Non-pigmented ciliary epithelial cell (primary cell): ENCODE measurements at regions not wholly inside any gene's neighbourhood (a gene's known extent, or its start where the extent isn't known, plus 50 kb on each side); places are given as distances from the start of the nearest gene placed in this dataset.

Experiments
- DNase-seq: peaks from one replicate; pipeline ENCODE4 v3.0.0-alpha.2; 2010; ENCODE audit warnings: low read depth

DNA sequence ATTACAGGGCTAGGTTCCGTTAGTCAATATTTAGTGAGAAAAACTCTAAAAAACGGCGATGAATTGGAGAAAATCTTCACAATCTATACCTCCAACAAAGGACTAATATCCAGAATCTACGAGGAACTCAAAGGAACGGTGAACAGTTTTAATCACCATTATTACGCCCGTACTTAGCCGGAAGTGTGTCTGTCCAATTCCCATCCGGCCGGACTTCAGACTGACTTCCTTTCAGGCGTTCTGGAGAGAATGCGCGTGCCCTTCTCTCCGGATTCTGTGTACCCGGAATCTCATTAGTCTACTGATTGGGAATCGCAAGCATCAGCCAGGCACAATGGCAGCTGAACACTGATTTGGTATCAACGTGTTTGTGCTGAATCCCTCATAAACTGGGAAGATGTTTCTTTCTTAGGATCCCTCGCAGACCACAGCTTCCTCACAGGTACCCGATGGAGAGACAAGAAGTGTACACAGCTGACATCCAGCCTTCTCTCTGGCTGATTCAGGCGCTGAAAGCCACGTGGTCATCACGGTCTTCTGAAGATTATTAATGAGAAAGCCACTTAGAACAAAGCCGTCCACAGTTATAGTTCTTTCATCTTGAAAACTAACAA lies 239.9 kb downstream of the ZNF516 start:
- DNase-seq: no peak

DNA sequence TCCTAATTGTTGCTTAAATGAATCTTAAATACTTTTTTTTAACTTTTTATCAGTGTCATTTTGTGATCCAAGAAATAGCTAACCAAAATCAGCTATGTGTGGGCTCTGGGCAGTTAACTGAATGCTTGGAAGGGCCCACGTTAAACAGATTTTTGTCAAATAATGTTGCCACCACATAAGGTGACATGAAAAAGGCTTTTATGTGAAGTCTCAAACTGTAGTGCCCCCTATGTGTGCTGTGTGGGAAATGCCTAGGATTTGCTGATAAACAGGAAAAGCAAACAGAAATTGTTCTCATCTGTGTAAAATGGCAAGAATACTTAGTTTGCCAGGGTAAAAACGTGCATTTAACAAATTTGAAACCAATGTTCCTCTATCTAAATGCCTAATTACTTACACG lies 242.2 kb downstream of the ZNF516 start:
- no peak for DNase-seq

DNA sequence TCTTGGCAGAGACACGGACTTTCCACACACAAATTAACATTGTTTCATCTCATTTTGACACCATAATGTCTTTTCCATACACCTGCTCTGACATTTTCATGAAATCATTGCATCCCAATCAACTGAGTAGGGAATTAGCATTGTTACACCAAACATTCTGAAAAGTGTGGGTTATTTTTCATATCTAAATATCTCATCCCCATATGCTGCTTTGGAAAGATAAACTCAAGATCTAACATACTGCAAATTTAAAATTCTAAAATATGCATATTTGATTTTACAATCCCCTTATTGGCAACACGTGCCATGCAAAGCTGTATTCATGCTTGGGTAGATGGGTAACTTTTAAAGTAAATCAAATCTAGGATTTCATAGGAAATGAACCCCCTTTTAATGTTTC lies 242.9 kb downstream of the ZNF516 start:
- DNase-seq: no peak

DNA sequence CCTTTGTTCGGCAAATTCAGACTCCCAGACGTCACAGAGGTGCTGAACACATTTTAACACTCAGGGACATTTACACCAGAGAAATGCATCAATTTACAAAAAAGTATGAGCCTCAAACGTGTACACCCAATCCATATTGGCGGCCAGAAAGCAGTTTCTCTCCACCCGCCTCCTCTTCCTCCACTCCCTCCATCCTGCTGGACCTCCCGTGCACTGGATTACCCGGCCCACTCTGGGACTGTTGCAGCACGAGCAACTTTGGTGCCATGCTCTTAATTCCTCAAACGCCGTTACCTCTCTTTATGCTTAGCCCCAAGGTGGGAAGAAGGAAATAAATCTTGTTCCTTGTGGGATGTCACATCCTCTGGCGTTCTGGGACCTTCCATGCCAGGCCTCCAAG lies 243.4 kb downstream of the ZNF516 start:
- DNase-seq: no peak

DNA sequence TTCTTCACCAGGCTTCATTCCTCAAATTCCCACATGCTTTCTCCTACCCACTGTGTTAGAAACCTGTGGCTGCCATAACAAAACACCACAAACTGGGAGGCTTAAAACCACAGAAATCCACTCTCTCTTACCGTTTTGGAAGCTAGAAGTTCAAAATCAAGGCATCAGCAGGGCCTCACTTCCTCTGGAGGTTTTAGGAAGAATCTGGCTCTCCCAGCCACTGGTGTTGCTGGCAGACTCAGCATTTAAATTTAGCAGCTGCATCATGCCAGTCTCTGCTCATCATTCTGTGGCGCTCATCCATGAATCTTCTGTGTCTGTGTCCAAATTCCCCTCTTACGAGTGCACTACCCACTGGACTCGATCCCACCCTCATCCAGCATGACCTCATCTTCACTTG lies 248.5 kb downstream of the ZNF516 start:
- no peak for DNase-seq

DNA sequence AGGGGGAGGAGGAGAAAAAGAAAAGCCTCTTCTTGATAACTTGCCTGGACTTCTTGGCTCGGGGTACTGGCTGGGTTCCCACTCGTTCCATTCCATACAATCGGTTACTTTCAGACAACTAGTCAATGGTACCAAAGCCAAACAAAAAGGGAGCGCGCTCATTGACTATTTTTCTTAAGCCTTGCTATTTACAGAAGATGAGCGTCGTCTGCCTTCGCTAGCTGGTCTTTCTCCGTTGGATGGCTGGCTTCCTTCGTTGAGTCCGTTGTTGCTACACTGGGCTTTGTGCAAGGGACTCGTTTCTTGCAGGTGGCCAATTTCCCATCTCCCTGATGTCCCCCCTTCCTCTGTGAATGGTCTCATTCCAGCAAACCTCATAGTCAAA lies 260.4 kb downstream of the ZNF516 start:
- DNase-seq: no peak

DNA sequence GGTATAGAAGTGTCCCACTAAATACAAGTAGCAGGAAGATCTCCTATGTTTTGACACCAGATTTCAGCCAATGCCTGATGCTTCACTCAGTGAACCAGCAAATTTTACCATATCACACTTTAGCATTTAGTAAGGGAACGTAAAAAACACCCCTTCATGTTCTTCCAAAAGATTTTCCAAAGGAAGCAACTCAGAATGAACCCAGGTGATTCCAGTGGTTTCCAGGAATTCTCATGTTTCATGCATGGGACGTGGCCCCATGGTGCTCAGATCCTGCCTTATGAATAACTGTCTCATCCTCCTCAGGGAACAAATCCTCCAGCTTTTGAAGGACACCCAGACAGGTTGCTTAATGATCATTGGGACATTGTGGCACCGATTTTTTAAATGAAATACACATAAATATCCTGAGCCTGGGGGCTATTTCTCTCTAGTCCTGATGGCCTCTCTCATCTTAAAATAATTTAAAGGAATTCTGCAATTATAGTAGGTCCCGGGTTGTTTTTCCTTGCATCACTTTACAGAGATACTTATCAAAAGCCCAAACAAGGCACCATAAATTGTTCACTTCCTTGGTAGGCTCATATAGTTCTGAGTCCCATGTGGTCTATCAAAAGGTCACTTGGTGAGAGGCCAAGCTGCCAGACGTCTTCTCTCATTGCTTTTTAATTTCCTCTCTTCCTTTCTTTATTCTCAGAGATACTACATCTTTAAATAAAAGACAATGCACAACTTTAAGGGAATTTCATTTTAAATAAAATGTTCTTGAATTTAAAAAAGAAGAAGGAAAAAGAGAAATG lies 261.0 kb downstream of the ZNF516 start:
- DNase-seq: no peak

DNA sequence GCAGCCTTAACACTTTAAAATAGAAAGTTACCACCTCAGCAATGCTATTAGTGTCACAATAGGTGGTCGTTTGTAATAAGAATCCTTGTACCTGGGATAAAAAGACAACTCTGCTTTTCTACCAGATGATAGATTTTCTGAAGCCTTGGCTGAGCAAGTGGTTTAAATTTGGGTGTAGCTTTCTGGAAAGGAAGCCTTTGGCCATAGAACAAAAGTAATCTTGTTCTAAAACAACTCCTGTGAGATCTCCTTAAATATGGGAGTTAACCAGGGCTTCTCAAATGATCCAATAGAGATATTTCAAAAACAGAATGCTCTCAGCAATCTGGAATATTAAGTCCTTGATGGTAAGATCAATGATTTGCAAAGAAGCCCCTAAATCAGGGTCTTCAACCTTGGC lies 261.6 kb downstream of the ZNF516 start:
- DNase-seq: no peak

DNA sequence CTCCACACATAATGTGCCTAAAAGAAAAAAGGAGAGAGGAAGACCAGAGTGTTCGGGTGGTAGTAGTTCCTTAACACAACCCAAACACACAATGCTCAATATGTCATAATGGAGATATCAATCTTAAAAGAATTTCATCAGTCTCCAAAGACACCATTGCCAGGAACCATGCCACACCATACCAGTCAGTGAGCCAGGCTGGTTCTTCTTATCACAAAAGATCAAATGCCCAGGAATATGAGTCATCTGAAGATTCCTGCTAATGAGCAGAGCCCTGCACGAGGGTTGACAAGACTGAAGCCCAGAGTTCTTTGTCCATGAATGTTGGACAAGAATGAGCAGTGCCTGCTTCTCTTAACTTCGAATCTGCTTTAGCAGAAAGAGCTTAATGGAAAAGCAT lies 262.3 kb downstream of the ZNF516 start:
- DNase-seq: no peak

DNA sequence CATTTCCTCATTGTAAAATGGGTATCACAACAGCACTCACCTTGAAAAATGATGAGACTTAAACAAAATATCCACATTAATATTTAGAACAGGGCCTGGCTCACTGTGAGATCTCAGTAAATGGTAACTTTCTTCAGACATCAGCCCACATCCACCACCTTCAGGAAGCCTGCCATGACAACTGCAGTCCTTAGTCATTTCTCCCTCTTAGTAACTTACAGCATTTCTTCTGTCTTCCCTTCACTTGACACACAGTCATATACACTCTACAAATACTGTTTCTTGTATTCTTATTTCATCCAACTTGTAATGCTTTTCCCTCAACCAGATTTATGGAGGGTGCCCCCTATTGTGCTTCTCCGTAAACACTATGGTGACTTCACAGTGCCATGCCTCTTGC lies 263.0 kb downstream of the ZNF516 start:
- DNase-seq: no peak

DNA sequence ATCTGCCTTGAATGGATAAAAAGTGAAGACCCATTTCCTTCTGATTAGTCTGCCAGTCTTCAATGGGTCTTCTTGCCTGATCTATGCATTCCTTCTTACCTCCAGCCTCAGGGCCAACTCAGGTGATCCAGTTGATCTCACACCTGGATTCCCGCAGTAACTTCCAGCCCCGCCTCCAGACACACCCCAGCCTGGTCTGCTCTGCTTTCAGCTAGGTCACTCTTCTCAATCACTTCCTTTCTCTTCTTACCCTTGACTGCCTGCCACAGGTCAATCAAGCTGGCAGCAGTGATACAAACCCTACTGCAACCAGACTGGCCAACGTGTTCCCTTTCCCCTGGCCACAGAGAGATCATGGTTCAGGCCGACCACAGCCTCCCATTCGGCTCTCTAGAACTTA lies 263.6 kb downstream of the ZNF516 start:
- no peak for DNase-seq

DNA sequence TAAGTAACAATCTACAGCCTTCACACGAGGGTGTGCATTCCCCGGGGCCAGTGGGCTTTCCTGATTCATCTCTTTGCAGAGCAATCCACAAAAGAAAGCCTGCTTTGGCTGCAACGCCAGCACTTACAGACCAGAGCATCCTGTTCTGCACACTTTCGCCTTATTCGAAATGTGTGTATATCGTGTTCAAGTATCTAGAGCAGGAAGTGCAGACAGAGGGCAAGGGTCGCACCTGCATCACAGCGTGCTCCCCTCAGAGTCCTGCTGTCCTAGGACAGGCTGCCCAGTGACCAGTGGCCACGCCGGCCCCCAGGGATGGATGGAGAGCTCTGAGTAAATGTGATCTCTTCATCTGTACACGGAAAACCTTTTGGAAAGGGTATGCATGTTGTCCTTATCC lies 264.3 kb downstream of the ZNF516 start:
- no peak for DNase-seq

DNA sequence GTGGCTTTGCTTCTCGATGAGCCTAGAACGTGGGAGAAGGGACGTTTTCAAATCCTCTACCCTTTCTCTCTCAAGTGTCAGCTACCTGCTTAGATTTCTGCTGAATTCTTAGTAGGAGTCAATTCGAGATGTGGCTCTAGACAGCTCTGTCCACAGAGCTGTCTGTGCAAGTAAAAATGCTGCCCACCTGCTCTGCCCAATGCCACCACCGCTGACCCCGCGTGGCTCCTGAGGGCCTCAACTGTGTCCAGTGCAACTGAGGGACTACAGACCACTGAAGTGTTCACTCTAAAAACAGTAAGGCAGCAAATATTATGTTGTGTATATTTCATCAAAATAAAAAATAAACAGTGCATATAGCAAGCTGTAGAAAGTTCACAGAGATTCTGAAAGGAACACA lies 266.3 kb downstream of the ZNF516 start:
- no peak for DNase-seq

DNA sequence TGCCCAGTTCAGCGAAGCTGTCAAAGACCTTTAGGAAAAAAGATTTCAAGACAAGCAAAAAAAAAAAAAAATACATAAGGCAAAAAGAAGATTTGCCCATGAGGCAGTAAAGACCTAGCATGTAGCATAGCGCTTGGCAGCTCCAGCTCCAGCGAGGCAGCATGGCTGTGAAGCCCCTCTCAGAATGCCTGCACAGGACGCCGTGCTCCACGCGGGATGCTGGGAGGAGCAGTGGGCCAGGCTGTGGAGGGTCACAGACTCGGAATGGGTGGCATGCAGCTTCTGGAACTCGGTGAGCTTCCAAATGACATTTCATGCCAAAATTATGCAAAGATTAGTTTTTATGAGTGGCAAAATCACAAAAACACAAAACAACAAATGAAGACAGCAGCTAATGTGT lies 267.3 kb downstream of the ZNF516 start:
- DNase-seq: no peak

DNA sequence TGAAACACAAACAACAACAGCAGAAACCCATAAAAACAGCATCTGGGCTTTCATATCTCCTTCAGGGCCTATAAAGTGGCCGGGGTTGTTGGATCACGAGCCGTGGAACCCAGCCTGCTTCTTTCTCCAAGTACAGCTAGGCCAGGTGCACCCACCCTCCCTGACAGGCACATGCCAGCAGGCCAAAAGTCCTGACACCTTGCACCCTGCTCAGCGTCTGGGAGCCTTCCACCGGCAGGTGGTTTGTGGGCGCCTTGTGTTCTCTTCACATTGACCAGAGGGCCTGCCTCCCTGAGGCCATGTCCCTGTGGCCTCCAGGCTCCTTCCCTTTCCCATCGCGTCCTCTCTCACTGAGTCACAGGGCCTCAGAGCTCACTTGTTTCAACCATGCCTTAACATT lies 271.6 kb downstream of the ZNF516 start:
- no peak for DNase-seq

DNA sequence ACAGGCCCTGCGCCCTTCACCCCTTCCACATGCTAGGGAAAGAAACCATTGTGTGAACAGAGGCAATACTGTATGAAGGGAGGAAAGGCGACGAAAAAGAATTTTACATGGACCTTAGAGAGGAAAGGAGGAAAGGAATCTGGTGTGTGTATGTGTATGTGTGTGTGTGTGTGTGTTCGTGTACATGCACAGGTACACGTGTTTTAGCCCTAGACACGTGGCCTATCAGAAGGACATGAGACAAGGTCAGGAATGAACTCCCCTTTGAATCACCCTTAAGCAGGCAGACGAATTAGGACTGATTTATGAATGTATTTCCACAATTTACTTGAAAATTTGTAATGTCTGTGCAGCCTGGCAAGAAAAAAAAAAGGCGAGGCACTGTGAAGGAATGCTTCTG lies 276.0 kb downstream of the ZNF516 start:
- no peak for DNase-seq

DNA sequence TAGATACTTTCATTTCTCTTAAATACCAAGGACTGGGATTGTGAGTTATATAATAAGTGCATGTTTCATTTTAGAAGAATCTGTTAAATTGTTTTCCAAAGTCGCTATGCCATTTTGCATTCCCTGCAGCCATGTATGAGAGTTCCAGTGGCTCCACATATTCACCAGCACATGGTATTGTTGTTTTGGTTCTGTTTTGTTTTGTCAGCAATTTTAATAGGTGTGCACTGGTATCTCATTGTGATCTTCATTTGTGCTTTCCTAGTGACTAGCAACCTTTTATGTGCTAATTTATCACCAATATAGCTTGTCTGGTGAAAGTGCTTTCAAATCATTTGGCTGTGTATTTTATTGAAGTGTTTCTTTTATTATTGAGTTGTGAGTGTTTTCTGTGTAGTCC lies 278.9 kb downstream of the ZNF516 start:
- DNase-seq: no peak

DNA sequence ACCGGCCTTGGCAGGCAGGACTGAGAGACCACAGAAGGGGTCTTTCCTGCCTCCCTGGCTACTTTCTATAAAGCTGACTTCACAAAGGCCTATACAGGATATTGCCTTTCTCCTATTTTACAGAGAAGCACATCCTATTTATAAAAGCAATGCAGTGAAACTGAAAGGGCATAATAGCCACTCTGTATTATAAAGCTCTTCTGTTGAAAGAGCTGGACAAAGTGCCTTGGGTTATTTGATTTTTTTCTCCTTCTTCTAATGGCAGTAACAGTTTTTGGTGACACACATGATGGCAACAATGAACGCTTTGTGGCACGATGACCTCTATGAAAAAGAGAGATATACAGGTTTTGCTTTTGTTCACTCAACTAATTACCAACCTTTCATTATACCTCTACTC lies 281.1 kb downstream of the ZNF516 start:
- DNase-seq: no peak

DNA sequence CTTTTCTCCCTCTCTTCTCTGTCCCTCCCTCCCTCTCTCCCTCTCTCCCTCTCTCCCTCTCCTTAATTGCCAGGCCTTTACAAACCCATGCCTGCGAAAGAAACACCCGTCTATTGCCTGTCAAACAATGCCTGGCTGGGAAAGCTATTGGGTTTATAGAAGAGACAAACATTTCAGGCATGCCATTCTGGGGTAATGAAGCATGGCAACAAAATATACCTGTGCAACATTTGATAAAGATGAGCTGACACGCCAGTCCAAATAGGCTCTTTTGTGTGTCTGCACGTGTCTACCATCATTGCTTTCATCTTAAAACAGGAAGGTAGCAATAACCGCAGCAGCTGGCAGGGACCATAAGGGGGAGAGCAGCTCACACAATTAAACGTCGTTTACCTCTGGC lies 282.1 kb downstream of the ZNF516 start:
- no peak for DNase-seq

DNA sequence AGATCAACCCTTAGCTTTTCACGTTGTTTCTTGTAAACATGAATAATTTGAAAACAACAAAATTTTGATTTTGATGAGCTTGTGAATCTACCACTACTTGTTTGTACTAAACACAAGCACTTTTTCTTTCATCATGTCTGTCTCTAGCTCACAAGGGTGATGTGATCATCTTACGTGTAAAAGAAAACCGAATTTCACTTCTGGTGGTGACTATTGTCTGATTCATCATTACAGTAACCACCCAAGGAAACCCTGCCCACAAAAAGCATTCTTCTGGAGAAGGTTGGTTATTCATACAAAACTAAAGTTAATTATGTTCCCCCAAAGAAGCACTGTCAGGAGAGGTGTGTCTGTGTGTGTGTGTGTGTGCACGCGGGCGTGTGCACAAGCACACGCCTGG lies 285.4 kb downstream of the ZNF516 start:
- DNase-seq: no peak

DNA sequence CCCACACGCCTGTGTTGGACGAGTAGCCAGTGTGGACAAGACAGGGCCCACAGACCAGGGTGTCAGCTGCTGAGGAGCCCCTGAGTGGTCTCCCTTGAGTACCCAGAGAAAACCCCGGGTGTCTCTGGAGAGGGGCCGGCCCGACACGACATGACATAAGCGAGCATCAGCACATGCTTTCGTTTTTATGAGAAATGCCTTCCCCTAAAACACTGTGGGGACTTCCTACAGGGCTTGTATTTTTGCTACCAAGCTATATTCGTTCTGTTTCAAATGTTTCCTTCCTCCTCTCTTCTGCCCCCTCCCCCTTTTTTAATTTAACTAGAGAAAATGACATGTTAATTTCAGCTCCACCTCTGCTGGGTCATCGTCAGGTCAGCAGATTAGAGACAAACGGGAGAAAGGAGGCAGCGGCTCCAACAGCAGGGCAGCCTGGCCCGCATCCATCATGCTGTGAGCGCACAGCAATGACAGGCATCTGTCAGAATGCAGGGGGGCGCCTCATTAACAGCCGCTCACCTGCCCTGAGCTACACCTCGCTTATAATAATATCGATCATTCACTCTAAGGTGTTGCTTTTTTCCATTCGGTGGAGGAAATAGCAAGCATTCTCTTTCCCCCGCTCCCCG lies 286.2 kb downstream of the ZNF516 start:
- no peak for DNase-seq

DNA sequence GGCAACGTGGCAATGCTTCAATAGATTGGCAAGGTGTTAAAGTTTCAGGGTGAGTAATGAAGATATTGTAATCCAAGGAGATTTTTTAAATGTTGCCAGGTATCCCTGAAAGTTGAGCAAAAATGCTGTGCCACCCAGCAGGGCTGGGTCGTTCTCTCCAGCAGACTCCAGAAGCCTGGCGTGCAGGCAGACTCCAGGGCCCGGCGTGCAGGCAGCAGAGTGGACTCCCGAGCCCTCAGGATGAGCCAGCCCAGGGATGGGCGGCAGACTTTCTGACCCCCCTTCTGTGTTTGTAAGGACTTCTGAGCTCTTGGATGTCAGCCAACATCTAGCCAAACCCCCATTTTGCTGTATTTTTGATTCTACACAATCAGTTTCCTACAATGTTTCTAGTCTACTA lies 289.1 kb downstream of the ZNF516 start:
- no peak for DNase-seq

DNA sequence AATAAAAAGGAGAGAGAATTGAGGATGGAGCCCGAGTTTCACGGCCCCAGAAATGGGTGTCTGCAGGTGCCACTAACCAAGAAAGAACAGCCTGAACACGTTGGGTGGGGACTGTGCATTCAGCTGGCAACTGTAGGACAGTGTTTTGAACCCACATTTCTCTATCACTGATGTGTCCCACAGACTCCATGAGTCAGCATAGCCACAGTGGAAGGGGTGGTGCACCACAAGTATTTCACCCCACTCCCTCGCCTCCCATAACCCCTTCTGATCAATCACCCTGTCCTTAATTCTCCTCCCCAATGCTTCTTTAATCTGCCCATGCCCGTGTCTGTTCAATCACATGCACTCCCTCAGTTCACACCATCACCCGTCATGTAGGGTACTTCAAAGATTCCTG lies 291.5 kb downstream of the ZNF516 start:
- no peak for DNase-seq

DNA sequence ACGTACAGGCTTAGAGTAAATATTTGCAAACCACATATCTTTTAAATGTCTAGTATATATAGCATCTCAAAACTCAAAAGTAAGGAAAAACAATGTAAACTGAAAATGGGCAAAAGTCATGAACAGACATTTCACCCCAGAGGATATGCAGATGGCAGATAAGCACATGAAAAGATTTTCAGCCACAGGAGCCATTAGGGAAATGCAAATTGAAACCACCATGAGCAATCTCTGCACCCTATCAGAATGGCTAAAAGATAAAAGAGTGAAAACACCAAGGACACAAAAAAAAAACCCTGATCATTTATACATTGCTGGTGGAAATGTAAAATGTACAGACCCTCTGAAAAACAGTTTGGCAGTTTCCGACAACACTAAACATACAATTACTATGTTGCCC lies 292.7 kb downstream of the ZNF516 start:
- DNase-seq: no peak
